Tongue (tissue), 1 donor: ENCODE measurements at regions not wholly inside any gene's neighbourhood (a gene's known extent, or its start where the extent isn't known, plus 50 kb on each side); places are given as distances from the start of the nearest gene placed in this dataset.

ENCODE experiments used
- DNase-seq: peaks from one replicate; pipeline ENCODE4 v3.0.0-alpha.2; 2015

GRCh38 chr14:44149597-44149996 is 357.5 kb downstream of the FSCB start:
- DNase-seq: peak; percentile 28

DNA sequence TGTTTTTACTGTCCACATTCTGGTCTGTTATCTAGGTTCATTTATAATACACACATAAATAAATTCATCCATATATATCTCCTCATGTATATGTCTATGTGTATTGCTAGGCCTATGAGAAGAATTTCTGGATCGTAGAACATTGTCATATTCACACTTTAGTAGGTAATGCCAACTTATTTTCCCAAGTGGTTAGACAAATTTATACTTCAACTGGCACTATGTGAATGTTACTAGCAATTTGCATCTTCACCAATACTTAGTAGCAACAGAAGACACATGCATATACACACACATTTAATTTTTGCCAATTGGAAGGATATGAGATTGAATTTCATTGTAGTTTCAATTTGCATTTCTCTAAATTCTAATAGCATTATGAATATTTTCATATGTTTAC is 365.1 kb downstream of the FSCB start:
- no peak for DNase-seq

GRCh38 chr14:44135972-44136371 is 371.1 kb downstream of the FSCB start:
- DNase-seq: no peak

- no peak for DNase-seq
Observed at GRCh38 chr14:44131861-44132260, 375.2 kb downstream of the FSCB start.

DNA sequence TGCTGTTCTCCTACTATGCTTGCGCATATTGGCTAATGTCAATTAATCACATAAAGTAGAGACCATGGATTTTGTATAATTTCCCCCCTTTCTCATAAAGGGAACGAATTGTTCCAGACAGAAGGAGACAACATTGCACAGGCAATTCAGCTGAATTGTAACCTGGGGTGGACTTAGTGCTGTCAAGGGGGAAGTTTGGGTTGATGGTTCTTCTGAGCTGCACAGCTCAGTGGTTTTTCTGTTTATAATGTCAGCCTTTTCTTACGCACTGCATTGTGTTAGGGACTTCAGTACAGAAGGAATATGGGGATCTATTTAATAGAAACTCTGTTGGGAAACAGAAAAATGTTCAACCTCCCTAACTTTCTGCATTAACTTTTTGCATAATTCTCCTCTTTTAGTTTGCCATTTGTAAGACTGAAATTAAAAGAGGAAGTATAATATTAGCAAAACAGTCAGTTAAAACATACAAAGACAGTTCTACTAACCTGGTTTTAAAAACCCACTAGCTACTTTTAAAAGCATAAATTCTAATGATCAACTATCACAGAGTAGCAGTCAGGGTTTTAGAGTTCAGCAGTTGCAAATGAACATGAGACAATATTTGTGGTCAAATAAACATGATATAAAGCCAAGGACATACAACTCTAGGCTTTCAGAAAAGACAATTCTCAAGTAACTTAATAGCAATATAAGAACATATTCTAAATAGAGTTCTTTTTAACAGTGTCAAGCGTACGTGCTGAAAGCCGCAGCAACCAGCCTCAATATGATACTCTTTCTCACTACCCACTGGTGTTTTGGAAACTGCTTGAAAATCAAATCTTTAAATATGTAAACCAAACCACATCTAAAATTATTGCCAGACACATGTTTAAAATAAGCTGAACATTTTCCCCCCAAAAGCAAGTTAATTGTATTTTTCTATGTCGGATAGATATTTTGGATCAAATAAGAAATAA is 393.0 kb downstream of the FSCB start:
- DNase-seq: no peak

GRCh38 chr14:44112774-44113460 is 394.2 kb downstream of the FSCB start:
- DNase-seq: no peak

GRCh38 chr14:44109036-44109435 is 398.0 kb downstream of the FSCB start:
- no peak for DNase-seq

GRCh38 chr14:44108601-44109000 is 398.5 kb downstream of the FSCB start:
- DNase-seq: no peak

DNA sequence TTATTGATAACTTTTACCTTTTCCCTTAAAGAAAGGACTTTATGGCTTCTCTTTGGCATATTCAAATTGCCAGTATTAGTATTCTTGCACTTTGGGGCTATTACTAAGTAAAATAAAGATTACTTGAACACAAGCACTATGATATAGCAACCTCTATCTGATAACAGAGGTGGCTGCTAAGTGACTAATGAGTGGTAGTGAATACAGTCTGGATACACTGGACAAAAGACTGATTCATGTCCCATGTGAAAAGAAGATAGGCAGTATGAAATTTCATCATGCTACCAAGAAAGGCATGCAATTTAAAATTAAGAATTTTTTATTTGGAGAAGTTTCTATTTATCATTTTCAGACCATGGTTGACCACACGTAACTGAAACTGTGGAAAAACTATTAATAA is 399.9 kb downstream of the FSCB start:
- DNase-seq: no peak

DNA sequence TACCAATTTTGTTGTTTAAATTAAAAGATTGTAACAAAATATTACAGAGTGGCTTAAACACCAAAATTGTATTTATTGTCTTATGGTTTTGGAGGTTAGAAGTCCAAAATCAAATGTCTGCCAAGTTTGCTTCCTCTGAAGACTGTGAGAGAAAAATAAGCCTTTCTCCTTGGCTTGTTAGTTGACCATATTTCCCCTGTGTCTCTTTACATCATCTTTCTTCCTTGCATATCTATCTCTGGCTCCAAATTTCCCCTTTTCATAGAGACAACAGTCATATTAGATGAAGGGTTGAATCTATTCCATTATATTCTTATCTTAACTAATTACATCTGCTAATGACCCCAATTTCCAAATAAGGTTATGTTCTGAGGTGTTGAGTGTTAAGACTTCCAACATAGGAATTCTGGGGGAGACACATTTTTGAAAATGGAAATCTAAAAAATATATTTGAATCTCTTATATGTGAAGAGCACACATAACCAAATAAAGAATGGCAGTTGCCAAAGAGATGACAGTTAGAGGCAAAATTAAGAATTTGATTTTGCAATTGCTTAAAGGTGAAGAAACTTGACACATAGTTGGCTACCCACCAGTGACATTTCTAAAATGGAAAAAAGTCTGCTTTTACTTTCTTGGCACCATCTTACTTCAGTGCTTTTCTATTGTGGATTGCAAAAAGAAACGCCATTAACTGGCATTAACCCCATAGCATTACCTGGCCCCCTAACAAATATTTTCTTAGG is 407.2 kb downstream of the FSCB start:
- DNase-seq: peak; percentile 2

- no peak for DNase-seq
Observed at GRCh38 chr14:44081146-44081545, 425.9 kb downstream of the FSCB start.

- DNase-seq: peak; percentile 21
Observed at GRCh38 chr14:44070046-44070445, 437.0 kb downstream of the FSCB start.

DNA sequence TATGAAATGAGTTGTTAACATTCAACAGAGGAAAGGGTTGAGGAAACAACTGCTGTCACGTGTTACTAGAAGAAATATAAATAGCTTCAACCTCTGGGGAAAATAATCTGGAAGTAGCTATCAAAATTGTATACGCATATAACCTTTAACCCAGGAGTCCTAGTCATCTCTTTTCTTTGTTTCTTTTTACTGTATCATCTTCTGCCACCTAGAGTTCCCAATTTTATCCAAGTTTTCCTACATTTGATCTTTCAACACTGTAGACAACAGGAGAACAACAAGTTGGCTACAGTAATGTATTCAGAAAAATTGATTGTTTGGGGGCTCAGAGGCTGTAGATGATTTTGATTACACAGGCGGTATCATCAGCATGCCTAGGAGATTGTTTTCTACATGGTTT is 453.7 kb downstream of the FSCB start:
- no peak for DNase-seq

DNA sequence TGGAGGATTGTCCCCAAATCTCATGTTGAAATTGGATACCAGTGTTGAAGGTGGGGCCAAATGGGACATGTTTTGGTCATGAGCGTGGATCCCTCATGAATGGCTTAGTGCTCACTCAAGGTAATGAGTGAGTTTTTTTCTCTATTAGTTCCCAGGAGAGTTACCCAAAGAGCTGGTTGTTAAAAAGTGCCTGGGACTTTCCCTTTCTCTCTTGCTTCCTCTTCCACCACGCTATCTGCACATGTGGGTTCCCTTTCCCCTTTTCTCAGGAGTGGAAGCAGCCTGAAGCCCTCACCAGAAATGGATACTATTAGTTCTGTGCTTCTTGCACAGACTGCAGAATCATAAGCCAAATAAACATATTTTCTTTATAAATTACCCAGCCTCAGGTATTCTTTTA is 465.4 kb downstream of the FSCB start:
- no peak for DNase-seq

GRCh38 chr14:44040561-44040960 is 466.5 kb downstream of the FSCB start:
- DNase-seq: no peak

- DNase-seq: no peak
Observed at GRCh38 chr14:44036248-44036647, 470.8 kb downstream of the FSCB start.

DNA sequence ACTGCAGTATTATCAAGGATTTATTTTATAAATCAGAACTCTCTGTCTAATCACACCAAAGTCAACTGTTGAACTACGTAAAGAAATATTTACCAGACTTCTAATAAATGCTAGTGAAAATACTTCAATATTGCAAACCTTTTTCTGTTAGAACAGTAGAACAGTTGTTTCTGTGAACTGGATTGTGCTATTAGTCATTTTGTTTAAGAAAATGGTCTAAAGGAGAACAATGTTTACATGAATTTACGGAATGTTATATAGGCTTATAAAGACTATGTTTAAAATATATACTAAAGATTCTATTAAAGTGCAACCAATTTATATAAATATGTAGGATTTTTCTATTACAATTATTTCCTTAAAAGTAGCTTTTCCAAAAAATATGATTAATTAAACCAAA is 471.4 kb downstream of the FSCB start:
- no peak for DNase-seq

- no peak for DNase-seq
Observed at GRCh38 chr14:44030831-44031383, 476.2 kb downstream of the FSCB start.

- no peak for DNase-seq
Observed at GRCh38 chr14:44029933-44030332, 477.1 kb downstream of the FSCB start.

DNA sequence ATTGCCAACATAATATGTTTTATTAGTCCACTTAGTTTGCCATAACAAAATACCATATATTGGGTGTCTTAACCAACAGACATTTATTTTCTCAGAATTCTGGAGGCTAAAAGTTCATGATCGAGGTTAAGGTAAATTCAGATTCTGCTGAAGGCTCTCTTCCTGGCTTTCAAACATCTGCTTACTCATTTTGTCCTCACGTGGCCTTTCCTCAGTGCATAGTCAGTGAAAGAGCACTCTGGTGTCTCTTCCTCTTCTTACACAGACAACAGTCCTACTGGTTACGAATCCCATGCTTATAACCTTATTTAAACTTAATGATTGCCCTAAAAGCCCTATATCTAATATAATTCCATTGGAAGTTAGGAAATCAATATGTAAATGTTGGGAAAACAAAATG is 479.7 kb downstream of the FSCB start:
- DNase-seq: no peak

DNA sequence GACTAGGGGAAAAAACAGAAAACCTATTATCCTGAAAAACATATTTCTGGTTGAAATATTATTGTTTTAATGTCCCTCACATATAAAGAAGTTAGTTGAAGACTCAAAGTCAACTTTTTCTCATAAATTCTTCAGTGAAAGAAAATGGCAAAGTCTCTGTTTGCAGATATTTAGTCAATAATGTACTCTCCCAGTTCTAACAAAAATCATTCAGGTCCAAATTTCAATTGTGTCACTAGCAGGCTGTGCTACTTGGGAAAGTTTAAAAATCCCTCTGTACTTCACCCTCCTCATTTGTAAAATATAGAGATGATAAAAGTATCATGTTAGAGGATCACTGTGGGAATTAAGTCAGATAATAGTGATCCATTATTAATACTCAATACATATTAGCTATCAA is 496.5 kb downstream of the FSCB start:
- no peak for DNase-seq

DNA sequence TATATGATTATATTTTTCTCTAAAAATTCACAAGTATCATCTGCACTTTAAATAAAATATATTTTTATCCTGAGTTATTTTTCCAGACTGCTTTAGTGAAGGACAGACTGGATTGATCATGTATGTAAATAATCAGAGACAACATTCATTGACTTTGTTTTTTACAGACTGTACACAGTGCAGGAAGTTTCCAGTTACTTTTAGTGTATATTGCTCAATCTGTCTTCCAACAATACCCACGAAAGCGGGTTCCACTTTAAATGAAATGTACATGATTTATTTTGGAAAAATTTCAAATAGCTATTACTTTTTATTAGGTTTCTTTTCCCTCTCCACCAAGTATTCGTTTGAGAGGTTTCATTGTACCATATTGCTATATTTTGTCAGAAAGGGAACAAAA is 497.0 kb downstream of the FSCB start:
- DNase-seq: no peak

GRCh38 chr14:44009642-44010041 is 497.4 kb downstream of the FSCB start:
- DNase-seq: no peak
